GM12891 (cell line): ENCODE measurements at regions not wholly inside any gene's neighbourhood (a gene's known extent, or its start where the extent isn't known, plus 50 kb on each side); places are given as distances from the start of the nearest gene placed in this dataset.

Source experiments
- POLR2A ChIP-seq: IDR thresholded peaks from 2 replicates; pipeline ENCODE4 v1.6.1; 2011; ENCODE audit warnings: low read depth, low read length, control low read depth
- POLR2AphosphoS5 ChIP-seq: IDR thresholded peaks from 2 replicates; pipeline ENCODE4 v1.6.1; 2011; ENCODE audit warnings: low read depth, low read length, control low read depth
- POU2F2 ChIP-seq: IDR thresholded peaks from 2 replicates; pipeline ENCODE4 v1.6.1; 2011; ENCODE audit warnings: low read depth, mild to moderate bottlenecking, control low read depth, low read length, moderate library complexity

DNA sequence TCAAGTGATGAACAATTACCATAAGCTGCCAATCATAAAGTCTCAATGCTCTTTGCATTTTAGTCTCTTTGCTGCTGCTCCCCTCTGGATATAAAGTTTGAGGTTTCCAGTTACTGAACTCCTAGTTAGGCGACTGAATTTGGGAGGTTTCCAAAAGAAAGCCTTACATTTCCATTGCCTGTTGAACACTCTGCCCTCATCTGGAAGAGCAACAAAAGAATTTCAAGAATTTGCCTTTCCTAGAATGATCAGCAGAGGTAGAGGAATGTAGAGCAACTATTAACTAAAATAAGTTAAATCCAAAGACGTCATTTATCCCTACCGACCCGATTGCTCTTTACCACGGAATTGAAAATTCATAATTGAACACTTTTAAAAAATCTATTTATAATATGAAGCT is 53.4 kb upstream of the PRICKLE2 start:
- no peak for TF ChIP-seq POLR2A
- TF ChIP-seq POLR2AphosphoS5: no peak
- no peak for TF ChIP-seq POU2F2
